OCI-LY3 (cell line): ENCODE measurements at regions not wholly inside any gene's neighbourhood (a gene's known extent, or its start where the extent isn't known, plus 50 kb on each side); places are given as distances from the start of the nearest gene placed in this dataset.

Source experiments
- H2AFZ ChIP-seq: fragments of 200-600, 300-600 bp; shearing (Covaris generic); 2 replicates; pipeline ENCODE4 v1.6.0; 2014; ENCODE audit warnings: antibody characterized with exemption, low read depth, low read length
- H3K27ac ChIP-seq: fragments of 200-600, 300-600 bp; sonication (generic); 2 replicates; pipeline ENCODE4 v1.5.1; 2014; ENCODE audit warnings: mild to moderate bottlenecking, low read length, moderate library complexity, mixed read lengths
- H3K27me3 ChIP-seq: fragments of 200-600, 300-600 bp; sonication (generic); 2 replicates; pipeline ENCODE4 v1.6.1; 2014; ENCODE audit warnings: low read depth, low read length, mixed read lengths
- H3K36me3 ChIP-seq: fragments of 200-600, 300-600 bp; sonication (generic); replicated peaks from 2 replicates; pipeline ENCODE3; 2014; ENCODE audit warnings: low read depth, low read length, mixed read lengths
- H3K4me1 ChIP-seq: fragments of 300-600, 200-600 bp; sonication (generic); 2 replicates; pipeline ENCODE4 v1.6.1; 2014; ENCODE audit warnings: low read length, mixed read lengths
- H3K4me2 ChIP-seq: fragments of 200-600, 300-600 bp; sonication (generic); 2 replicates; pipeline ENCODE4 v1.6.1; 2014; ENCODE audit warnings: low read length, mixed read lengths
- H3K4me3 ChIP-seq: fragments of 300-600, 200-600 bp; sonication (generic); 2 replicates; pipeline ENCODE4 v1.5.1; 2014; ENCODE audit warnings: antibody characterized with exemption, mild to moderate bottlenecking, low read length, moderate library complexity
- H3K79me2 ChIP-seq: fragments of 300-600, 200-600 bp; shearing (Covaris generic); 2 replicates; pipeline ENCODE4 v1.6.1; 2014; ENCODE audit warnings: mild to moderate bottlenecking, low read length, mixed read lengths
- H3K9ac ChIP-seq: fragments of 300-600, 200-600 bp; shearing (Covaris generic); 2 replicates; pipeline ENCODE4 v1.6.0; 2014; ENCODE audit warnings: mild to moderate bottlenecking, low read length, moderate library complexity
- H3K9me3 ChIP-seq: fragments of 200-600, 300-600 bp; shearing (Covaris generic); 2 replicates; pipeline ENCODE4 v1.6.1; 2014; ENCODE audit warnings: low read length, mixed read lengths; ENCODE audit not compliant: insufficient read depth
- H4K20me1 ChIP-seq: fragments of 200-600, 300-600 bp; sonication (generic); 2 replicates; pipeline ENCODE4 v1.6.1; 2016; ENCODE audit warnings: low read length, mixed read lengths; ENCODE audit not compliant: insufficient read depth
- EZH2phosphoT487 ChIP-seq: fragments of 200-600 bp; shearing (Covaris generic); IDR thresholded peaks from 2 replicates; pipeline ENCODE4 v1.6.1; 2018; ENCODE audit warnings: antibody characterized with exemption, mixed run types, low read depth
- TF ChIP-seq, protein P1 (sequence below): fragments of 200-600, 300-600 bp; sonication (generic); IDR thresholded peaks from 2 replicates; pipeline ENCODE4 v1.5.1; 2014; ENCODE audit warnings: antibody characterized with exemption, low read length, low read depth

GRCh38 chr2:51505533-51505932, 473.6 kb upstream of the NRXN1 start:
- Histone ChIP-seq H3K79me2 (no peaks in the 10 kb centered on the region), H3K36me3 (peaks cover 2% of the 10 kb centered on the region), H3K4me3 (no peak overlapping the region), H2AFZ (no peak overlapping the region), H3K4me1 (peaks cover 7% of the 10 kb centered on the region), H3K27me3 (no peaks in the 10 kb centered on the region), H3K4me2 (no peak overlapping the region), H3K27ac (no peak overlapping the region), H3K9me3 (no peaks in the 10 kb centered on the region), H3K9ac (no peak overlapping the region), H4K20me1 (no peaks in the 10 kb centered on the region)
- TF ChIP-seq, protein P1, sequence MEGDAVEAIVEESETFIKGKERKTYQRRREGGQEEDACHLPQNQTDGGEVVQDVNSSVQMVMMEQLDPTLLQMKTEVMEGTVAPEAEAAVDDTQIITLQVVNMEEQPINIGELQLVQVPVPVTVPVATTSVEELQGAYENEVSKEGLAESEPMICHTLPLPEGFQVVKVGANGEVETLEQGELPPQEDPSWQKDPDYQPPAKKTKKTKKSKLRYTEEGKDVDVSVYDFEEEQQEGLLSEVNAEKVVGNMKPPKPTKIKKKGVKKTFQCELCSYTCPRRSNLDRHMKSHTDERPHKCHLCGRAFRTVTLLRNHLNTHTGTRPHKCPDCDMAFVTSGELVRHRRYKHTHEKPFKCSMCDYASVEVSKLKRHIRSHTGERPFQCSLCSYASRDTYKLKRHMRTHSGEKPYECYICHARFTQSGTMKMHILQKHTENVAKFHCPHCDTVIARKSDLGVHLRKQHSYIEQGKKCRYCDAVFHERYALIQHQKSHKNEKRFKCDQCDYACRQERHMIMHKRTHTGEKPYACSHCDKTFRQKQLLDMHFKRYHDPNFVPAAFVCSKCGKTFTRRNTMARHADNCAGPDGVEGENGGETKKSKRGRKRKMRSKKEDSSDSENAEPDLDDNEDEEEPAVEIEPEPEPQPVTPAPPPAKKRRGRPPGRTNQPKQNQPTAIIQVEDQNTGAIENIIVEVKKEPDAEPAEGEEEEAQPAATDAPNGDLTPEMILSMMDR = no peak
- TF ChIP-seq EZH2phosphoT487 = no peak

- no peak overlapping the region for H3K4me2 ChIP-seq
- no peaks in the 10 kb centered on the region for H3K27me3 ChIP-seq
- H3K36me3 ChIP-seq = no peaks in the 10 kb centered on the region
- no peak for TF ChIP-seq EZH2phosphoT487
- TF ChIP-seq, protein P1 = no peak
- no peaks in the 10 kb centered on the region for H3K9me3 ChIP-seq
- no peaks in the 10 kb centered on the region for H4K20me1 ChIP-seq
- H3K4me3 ChIP-seq = no peak overlapping the region
- no peaks in the 10 kb centered on the region for H3K79me2 ChIP-seq
- H2AFZ ChIP-seq = no peak overlapping the region
- H3K4me1 ChIP-seq = no peaks in the 10 kb centered on the region
- no peak overlapping the region for H3K27ac ChIP-seq
- H3K9ac ChIP-seq = no peak overlapping the region
Observed at GRCh38 chr2:51490576-51491234, 458.8 kb upstream of the NRXN1 start.

GRCh38 chr2:51484605-51485004, 452.7 kb upstream of the NRXN1 start:
- no peak overlapping the region for H3K9ac ChIP-seq
- H3K36me3 ChIP-seq = no peaks in the 10 kb centered on the region
- H3K79me2 ChIP-seq = no peaks in the 10 kb centered on the region
- no peaks in the 10 kb centered on the region for H3K9me3 ChIP-seq
- no peak overlapping the region for H3K4me3 ChIP-seq
- no peak overlapping the region for H3K4me2 ChIP-seq
- no peaks in the 10 kb centered on the region for H4K20me1 ChIP-seq
- no peak overlapping the region for H3K27ac ChIP-seq
- TF ChIP-seq, protein P1 = no peak
- no peak overlapping the region for H2AFZ ChIP-seq
- H3K4me1 ChIP-seq = no peaks in the 10 kb centered on the region
- H3K27me3 ChIP-seq = no peaks in the 10 kb centered on the region

- Histone ChIP-seq H3K27ac (no peak overlapping the region), H3K4me3 (no peak overlapping the region), H3K9ac (no peak overlapping the region), H4K20me1 (no peaks in the 10 kb centered on the region), H3K36me3 (no peaks in the 10 kb centered on the region), H3K4me1 (no peaks in the 10 kb centered on the region), H3K79me2 (no peaks in the 10 kb centered on the region), H3K4me2 (no peak overlapping the region), H3K27me3 (no peaks in the 10 kb centered on the region), H3K9me3 (no peaks in the 10 kb centered on the region), H2AFZ (no peak overlapping the region)
- TF ChIP-seq, protein P1 = no peak
- TF ChIP-seq EZH2phosphoT487 = no peak
Observed at GRCh38 chr2:51483720-51484119, 451.8 kb upstream of the NRXN1 start.
